LNCaP clone FGC (cell line): ENCODE measurements at regions not wholly inside any gene's neighbourhood (a gene's known extent, or its start where the extent isn't known, plus 50 kb on each side); places are given as distances from the start of the nearest gene placed in this dataset.
"Not testable (repeated sequence)": the region's sequence is repeated elsewhere in the genome, so short reads cannot be mapped to it uniquely, and the experiment has no call there.

Experiments
- DNase-seq: peaks from one replicate; pipeline ENCODE4 v3.0.0-alpha.2; 2011; ENCODE audit warnings: low read depth
- H3K4me3 ChIP-seq: 2 replicates; pipeline ENCODE4 v1.5.1; 2011; ENCODE audit warnings: mild to moderate bottlenecking, low read depth, low read length, control low read depth
- CTCF ChIP-seq: IDR thresholded peaks from 2 replicates; pipeline ENCODE4 v1.5.1; 2012; ENCODE audit warnings: mild to moderate bottlenecking; ENCODE audit not compliant: control insufficient read depth, insufficient read depth; ENCODE audit errors: extremely low read depth

- H3K4me3 ChIP-seq, result no peak overlapping the region
- DNase-seq, result no peak
- no peak for TF ChIP-seq CTCF
Measured at GRCh38 chr6:122268394-122268793, 131.1 kb upstream of the HSF2 start.

DNA sequence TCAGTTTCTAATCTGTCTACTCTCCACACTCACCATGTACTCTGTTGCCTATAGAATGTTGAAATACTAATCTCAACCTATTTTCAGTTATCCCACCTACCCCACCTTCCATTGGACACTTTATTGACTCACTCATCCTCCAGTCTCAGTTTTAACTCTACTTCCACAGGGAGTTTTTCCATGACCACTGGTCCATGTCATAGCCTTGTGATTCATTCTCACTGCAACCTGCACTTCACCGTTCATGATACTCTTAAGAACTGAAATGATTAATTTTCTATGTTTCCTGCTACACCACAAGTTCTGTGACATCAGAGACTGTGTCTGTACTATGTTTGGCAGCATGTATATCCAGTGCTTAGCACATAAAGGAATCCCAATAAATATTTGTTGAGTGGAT is 122.8 kb upstream of the HSF2 start:
- no peak for DNase-seq
- no peak for TF ChIP-seq CTCF
- H3K4me3 ChIP-seq, result no peak overlapping the region

DNA sequence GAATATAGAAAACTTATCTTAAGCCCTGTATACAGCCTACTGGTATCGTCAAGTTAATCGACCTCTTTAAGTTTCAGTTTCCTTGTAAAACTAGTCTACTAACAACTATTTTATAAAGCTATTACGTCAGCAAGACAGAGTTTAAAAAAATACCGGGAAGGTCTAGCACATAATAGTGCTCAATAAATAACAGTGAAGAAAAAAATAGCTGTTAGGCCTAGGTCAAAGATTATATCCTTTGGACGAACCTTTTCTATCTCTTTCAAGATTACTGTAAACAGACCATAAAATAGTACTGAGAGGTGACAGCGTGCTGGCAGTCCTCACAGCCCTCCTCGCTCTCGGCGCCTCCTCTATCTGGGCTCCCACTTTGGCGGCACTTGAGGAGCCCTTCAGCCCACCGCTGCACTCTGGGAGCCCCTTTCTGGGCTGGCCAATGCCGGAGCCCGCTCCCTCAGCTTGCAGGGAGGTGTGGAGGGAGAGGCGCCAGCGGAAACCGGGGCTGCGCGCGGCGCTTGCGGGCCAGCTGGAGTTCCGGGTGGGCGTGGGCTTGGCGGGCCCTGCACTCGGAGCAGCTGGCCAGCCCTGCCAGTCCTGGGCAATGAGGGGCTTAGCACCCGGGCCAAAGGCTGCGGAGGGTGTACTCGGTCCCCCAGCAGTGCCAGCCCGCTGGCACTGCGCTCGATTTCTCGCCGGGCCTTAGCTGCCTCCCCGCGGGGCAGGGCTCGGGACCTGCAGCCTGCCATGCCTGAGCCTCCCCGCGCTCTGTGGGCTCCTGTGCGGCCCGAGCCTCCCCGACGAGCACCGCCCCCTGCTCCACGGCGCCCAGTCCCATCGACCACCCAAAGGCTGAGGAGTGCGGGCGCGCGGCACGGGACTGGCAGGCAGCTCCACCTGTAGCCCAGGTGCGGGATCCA is 119.1 kb upstream of the HSF2 start:
- DNase-seq, H3K4me3 ChIP-seq: not testable (repeated sequence)

DNA sequence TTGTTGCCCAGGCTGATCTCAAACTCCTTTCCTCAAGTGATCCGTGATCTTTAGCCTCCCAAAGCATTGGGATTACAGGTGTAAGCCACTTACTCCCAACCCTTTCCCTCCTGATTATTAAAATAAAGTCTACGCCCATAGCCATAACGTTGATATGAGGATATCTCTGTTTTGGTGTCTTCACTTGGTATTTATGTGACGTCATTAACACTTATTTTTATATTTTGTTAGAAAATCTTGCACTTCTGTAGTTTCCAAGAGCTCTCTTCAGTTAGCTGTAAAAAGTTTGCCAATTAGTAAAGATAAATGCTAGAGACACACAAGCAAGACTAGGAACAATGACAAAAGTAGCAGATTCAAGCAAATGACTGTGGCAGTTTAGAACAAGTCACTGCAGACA is 115.6 kb upstream of the HSF2 start:
- no peak for DNase-seq
- no peak for TF ChIP-seq CTCF
- no peak overlapping the region for H3K4me3 ChIP-seq

DNA sequence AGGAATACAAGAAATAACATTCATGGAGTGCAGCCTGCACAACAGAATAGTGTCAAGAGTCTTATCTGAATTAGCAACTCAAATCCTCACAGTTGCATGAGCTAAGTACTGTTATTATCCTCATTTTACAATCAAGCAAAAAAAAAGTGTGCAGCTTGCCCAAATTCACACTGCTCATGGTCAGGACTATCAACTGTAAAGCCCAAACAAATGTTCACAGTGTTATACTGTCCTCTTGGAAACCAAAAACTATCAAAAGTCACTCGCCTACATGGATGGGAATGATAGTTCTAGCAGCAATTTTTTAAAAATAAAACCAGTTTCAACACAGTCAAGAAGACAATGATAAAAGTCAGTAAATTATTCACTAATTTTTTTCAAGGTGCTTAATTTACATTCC is 114.6 kb upstream of the HSF2 start:
- no peak overlapping the region for H3K4me3 ChIP-seq
- DNase-seq, result no peak
- no peak for TF ChIP-seq CTCF

- H3K4me3 ChIP-seq, result no peak overlapping the region
- no peak for DNase-seq
- TF ChIP-seq CTCF, result no peak
Measured at GRCh38 chr6:122285292-122285913, 114.0 kb upstream of the HSF2 start.

DNA sequence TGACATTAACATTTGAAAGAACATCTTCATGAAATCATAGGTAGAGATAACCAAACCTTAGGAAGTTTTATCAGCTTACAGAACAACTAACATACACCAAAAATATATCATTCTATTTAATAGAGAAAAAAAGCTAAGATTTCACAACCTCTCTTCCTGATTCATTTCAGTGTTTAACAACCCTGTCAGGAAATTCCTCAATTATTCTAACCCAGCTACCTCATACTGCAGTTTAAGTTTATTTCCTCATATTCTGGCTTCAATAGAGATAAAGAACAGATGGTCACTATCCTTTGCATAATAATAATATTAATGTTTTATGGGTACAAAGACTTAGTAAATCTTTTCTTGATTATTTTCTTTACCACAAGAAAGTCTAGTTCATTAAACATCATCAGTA is 112.9 kb upstream of the HSF2 start:
- DNase-seq, result no peak
- no peak for TF ChIP-seq CTCF

More for the DNA sequence above, 112.9 kb upstream of the HSF2 start:
- H3K4me3 ChIP-seq, result no peak overlapping the region
